Kidney glomerular epithelial cell (primary cell): ENCODE measurements at regions not wholly inside any gene's neighbourhood (a gene's known extent, or its start where the extent isn't known, plus 50 kb on each side); places are given as distances from the start of the nearest gene placed in this dataset.

Experiments used
- DNase-seq: peaks from one replicate; lab custom pipeline; 2025; lab: John Stamatoyannopoulos, UW

DNA sequence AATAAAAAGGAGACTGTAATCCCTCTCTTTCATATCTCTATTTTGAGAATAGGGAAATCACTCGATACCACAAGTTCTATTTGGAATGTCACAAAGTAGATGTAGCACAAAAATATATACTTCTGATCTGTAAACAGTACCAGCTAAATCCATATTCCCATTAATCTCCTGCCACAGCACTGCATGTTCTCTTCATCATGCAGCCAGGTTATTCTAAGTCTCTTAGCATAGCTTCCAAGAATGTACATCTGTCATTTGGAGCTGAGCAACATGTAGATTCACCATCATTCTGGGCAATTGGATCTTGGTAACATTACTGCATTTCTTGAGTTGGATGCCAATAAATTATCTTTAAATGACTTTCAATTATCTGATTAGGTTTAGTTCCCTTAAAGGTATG lies 1874.5 kb downstream of the MRPL39 start:
- DNase-seq = no peak

GRCh38 chr21:23729331-23729730 lies 1878.0 kb downstream of the MRPL39 start:
- DNase-seq = no peak

DNA sequence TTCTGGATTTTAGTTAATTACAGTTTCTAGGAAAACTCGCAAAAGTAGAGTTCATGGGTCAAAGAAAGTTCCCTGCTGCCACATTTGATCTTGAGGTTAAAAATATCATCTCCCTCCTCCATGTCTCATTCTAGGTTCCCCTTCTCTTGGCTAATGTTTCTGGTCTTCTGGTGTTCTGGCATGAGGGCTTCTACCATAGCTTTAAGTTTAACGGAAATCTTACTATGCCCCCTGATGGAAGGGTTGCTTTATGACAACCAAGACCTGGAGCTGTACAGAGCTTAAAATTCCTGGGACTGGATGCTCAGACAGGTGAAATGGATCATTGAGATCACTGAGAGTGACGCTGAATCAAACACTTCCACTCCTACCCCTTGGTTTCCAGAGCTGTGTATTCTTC lies 1881.7 kb downstream of the MRPL39 start:
- no peak for DNase-seq

- no peak for DNase-seq
Measured at GRCh38 chr21:23718446-23719285, 1888.6 kb downstream of the MRPL39 start.

DNA sequence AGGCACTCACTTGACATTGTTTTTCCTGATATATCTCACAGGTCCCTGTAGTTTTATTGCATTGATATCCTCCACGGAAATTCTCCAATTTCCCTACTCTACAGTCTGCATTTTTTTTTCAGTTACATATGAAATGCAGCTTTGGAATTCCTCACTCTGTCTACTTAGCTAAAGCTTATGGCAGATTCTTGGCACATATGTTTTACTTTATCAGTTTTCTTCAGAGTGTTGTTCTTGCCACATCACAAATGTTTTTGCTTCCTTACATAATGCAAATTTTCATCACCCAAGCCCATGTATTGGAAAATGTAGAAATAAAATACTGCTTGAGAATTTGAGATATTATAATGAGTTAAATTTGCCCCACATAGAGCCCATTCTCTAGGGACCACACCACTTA lies 1895.1 kb downstream of the MRPL39 start:
- DNase-seq = no peak

DNA sequence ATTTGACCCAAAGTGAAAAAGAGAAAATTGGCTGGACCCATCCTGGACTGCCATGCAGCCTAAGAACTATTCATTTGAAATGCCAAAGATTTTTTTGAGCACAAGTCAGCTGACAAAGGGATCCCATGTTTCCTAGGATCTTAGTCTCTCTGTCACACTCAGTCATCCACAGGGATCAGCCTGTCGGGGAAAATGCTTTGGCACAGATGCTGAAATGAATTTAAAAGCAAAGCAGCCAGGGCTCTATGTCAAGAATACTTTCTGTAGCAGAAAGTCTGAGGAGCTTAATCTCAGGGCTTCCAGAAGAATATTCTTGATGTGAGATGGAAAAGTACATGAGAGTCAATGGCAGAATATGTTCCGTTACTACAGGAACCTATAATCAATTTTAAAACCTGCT lies 1900.8 kb downstream of the MRPL39 start:
- no peak for DNase-seq

GRCh38 chr21:23699402-23699801 lies 1907.9 kb downstream of the MRPL39 start:
- DNase-seq = no peak

DNA sequence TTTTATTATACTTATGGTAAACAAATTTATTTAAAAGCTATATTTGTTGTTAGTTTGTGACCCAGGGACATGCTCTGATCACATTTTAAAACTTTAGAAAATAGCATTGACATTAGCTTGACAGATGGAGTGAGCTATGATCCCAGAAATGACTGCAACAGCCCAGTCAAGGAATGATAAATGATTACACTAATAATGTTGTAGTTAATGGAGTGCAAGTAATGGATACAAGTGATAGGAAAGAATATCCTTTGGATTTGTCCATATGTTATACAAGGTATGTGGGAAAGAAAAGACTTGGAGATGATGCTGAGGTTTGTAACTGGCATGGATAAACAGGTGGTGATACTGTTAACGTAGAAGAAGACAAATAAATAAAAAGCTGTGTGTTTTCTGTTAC lies 1908.7 kb downstream of the MRPL39 start:
- no peak for DNase-seq

- no peak for DNase-seq
Measured at GRCh38 chr21:23695443-23695842, 1911.8 kb downstream of the MRPL39 start.

DNA sequence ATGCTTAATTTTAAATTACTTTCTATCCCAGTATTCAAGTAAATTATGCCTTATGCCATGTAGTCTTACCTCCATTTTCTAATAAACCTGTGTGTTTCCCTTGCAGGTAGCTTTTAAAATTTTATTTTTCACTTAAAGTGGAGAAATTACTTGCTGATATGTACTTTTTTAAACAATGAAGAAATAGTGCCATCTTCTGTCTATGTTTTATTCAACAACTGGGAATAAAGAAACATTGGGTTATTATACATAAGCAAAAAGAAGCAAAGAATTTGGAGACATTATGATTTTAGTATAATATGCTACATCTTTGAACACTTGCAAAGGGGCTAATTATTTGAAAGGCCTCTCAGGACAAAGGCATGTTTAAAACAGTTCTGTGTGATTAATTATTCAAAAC lies 1912.9 kb downstream of the MRPL39 start:
- no peak for DNase-seq

- no peak for DNase-seq
Measured at GRCh38 chr21:23690316-23690715, 1917.0 kb downstream of the MRPL39 start.

- DNase-seq = no peak
Measured at GRCh38 chr21:23686737-23687523, 1920.4 kb downstream of the MRPL39 start.

DNA sequence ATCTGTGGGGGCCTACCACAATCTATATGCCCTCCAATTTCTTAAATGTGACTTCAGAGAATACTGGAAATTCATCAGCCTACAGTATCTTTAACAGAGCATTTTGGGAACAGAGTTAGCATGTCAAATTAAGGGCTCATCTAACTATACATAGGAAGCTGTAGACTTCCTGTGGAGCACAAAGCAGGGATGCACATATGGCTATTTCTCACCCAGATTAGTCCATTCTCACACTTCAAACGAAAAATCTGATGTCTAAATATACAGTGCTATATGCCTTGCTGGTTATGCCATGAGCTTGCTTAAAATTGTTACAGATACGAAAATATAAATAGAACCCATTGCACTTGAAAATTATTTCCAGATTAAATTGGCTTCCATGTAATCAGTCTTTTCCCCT lies 1922.8 kb downstream of the MRPL39 start:
- no peak for DNase-seq

GRCh38 chr21:23664193-23664694 lies 1943.0 kb downstream of the MRPL39 start:
- DNase-seq = no peak

DNA sequence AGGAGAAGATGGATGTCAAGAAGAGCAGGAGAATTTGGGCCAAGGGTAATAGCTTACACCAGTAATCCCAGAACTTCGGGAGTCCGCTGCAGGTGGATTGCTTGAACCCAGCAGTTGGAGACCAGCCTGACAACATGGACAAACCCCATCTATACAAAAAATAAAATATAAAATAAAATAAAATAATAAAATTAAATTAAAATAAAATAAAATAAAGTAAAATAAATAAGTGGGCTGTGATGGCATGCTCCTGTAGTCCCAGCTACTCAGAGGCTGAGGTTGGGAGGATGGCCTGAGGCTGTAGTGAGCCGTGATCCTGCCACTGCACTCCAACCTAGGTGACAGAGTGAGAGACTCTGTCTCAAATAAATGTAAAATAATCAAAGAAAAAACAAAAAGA lies 1946.7 kb downstream of the MRPL39 start:
- DNase-seq = no peak

DNA sequence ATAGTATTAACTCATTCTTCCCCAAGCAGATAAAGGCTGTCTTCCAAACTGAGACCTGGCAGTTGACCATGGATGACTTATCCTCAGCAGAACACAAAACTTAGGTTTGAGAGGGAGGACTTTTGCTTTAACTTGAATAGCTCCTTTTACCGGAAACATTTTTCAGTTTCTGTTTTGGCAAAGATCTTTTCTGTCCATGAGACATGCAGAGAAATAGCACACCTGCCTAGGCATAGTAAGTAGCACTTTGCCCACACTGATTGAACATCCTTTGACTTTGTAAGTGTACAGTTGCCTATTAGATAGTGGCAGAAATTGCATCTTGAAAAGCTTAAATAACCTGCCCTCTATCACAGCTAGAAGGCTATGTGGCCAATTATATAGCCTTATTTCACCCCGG lies 1962.5 kb downstream of the MRPL39 start:
- DNase-seq = no peak

DNA sequence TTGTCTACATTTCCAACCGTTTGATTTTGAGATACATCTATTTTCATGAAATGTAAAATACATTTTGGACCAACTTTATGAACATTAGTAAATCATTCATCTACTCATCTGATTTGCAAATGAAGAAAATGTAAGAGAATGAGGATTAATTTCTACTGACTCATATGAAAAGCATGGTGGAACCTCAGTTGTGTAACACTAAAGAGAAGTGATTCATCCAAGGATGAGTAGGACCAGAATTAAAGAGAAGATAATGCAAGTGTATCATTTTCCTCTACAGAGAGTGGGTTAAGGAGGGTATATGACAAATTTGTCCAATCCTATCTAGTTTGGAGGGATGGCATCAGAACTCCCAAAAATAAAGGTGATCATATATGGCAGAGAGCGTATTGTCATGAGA lies 1967.6 kb downstream of the MRPL39 start:
- no peak for DNase-seq

GRCh38 chr21:23638131-23638695 lies 1969.1 kb downstream of the MRPL39 start:
- no peak for DNase-seq

DNA sequence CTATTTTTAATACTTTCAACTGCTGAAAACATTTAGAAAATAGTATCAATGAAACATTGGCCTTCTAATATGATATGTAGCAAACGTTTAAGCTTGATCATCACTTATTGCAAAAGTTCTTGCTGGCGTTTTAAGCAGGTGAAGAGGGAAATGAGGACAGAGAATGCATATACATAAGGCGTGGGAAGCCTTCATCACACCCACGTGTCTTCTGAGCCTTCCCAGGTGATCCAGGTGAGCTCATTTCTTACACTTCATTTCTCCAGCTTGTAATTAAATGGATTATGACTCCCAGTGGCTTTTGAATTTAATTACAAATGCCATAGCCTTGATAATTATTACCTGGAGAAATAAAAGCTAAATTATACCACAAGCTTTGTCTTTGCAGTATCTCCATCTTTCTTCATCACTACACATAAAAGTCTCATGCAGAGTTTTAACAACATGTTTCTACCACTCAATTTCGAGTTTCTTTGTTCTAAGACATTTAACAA lies 1973.8 kb downstream of the MRPL39 start:
- DNase-seq = no peak

- DNase-seq = no peak
Measured at GRCh38 chr21:23624281-23624680, 1983.0 kb downstream of the MRPL39 start.

DNA sequence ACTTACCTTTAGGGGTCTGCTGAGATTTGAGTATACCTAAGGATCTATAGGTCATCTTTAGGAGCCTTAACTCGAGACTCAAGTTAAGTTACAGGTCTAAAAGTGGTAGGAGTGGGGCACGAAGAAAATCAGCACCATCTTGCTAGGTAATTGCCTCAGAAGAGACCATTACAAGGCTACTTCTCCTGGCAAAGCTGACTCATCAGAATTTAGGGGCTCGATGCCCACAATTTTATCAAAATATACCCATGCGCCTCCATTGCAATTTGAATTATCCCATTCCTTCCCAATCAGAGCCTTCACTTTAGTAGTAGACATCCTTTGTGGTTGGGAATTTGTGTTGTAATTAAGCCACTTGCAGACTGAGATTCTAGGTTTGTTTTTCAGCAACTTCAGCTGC lies 1994.3 kb downstream of the MRPL39 start:
- DNase-seq = no peak

- no peak for DNase-seq
Measured at GRCh38 chr21:23612210-23612609, 1995.1 kb downstream of the MRPL39 start.
